Stimulated activated effector memory CD8-positive, alpha-beta T cell treated with anti-CD3 and anti-CD28 coated beads, Interleukin-12 subunit alpha, Interleukin-12 subunit beta, amount 100 ng/mL, for 72 hours (primary cell): ENCODE measurements at regions not wholly inside any gene's neighbourhood (a gene's known extent, or its start where the extent isn't known, plus 50 kb on each side); places are given as distances from the start of the nearest gene placed in this dataset.

Experiments
- ATAC-seq: fragments of 150-1000 bp; cut with Tn5 transposase; 2 replicates; pipeline ENCODE4 v1.10.0; 2021
- DNase-seq, 2 donors: peaks; one replicate each; pipeline ENCODE4 v3.0.0; 2021 to 2022; ENCODE audit warnings: low spot score in 2 of 2
- H3K27ac Mint-ChIP-seq: one replicate; pipeline ENCODE4 v1.8.0; 2022; ENCODE audit warnings: mild to moderate bottlenecking, mixed read lengths
- H3K36me3 Mint-ChIP-seq: one replicate; pipeline ENCODE4 v1.8.0; 2022; ENCODE audit warnings: mild to moderate bottlenecking, mixed read lengths
- H3K4me1 Mint-ChIP-seq: one replicate; pipeline ENCODE4 v1.8.0; 2022; ENCODE audit warnings: mixed read lengths
- H3K4me3 Mint-ChIP-seq: one replicate; pipeline ENCODE4 v1.8.0; 2022; ENCODE audit warnings: mild to moderate bottlenecking, mixed read lengths
- H3K9me3 Mint-ChIP-seq: one replicate; pipeline ENCODE4 v1.8.0; 2022; ENCODE audit warnings: mixed read lengths

DNA sequence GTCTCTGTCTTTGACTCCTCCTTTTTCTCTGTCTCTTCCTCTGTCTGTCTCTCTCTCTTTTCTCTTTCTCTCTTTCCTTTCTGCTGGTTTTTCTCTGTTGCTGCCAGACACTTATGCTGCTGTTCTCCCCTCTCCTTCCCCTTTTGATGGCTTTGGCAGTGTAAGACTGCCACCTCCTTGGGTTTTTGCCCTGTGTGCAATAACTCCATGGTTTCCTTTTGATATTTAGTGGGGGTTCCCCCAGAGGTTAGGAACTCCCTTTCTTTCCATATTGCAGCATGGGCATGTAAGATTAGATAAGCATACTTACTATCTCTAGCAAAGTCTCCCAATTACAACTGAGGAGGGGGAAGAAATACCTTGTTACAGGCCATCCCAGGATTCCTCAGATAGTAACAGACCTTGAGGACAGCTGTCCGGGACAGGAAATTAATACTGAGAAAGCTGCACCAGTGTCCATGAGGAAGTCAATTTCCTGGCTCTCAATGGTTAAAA is 333.8 kb upstream of the RBMY1B start:
- DNase-seq (no peak), ATAC-seq (no peak)
- no peak overlapping the region for H3K4me3 Mint-ChIP-seq
- no peak overlapping the region for H3K27ac Mint-ChIP-seq
- no peaks in the 10 kb centered on the region for H3K36me3 Mint-ChIP-seq
- H3K4me1 Mint-ChIP-seq, result no peaks in the 10 kb centered on the region
- peaks cover 3% of the 10 kb centered on the region for H3K9me3 Mint-ChIP-seq

DNA sequence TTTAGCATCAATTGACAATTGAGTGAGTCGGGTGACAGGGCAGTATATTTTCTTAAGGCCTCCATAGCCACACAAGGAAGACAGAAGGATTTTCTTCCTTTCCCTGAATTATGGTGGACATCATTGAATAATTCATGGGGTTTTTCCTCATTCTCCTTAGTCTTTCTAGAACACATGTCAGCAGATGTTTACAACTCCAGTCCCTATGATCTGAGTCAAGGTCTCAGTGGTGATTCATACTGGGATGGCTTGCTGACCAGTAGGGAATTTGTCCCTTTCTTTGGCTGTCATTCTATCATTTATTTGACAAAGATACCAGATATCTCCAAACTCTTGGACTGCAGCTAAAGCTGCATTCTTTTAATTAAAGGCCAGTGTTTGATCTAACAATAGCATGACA is 332.9 kb upstream of the RBMY1B start:
- Mint-ChIP-seq H3K36me3 (no peaks in the 10 kb centered on the region), H3K27ac (no peak overlapping the region), H3K9me3 (peaks cover 3% of the 10 kb centered on the region), H3K4me3 (no peak overlapping the region), H3K4me1 (no peaks in the 10 kb centered on the region)
- ATAC-seq (no peak), DNase-seq (no peak)

DNA sequence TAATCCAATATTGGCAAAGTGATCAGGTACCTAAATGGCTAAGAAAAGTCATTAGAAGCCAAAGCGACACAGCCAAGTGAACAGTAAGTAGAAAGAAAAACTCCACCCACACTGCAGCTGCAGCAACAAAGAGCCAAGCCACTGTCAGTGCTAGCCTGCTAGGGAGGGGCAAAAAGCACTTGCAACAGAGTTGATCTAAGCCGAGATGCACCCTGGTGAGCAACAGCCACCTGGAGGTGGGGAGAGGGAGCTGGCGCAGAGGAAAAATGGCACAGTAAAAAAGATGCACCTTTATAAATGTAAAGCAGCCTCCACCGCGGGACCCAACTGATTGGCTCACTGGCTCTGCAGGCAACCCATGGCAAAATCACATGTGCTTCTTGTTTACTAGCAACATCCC is 330.2 kb upstream of the RBMY1B start:
- Mint-ChIP-seq H3K9me3 (peaks cover 3% of the 10 kb centered on the region), H3K4me3 (no peak overlapping the region), H3K27ac (no peak overlapping the region), H3K4me1 (no peaks in the 10 kb centered on the region), H3K36me3 (no peaks in the 10 kb centered on the region)
- ATAC-seq (no peak), DNase-seq (no peak)

DNA sequence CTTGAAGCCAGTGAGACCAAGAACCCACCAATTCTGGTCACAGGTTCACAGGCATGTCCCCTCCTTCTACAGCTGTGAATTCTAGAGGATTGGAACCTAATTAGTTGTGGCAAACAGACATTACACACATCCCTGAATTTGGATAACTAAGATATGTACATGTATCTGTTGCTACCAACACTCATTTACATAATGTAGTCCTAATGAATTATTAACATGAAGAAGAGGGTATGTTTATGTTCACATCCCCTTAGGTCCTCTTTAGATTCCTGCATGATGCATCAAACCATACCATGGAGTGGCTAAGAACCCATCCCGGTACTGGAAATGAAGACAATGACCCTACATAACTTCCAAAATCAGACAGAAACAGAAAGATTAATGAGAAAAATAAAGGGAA is 326.9 kb upstream of the RBMY1B start:
- no peaks in the 10 kb centered on the region for H3K4me1 Mint-ChIP-seq
- H3K36me3 Mint-ChIP-seq, result no peaks in the 10 kb centered on the region
- H3K9me3 Mint-ChIP-seq, result no peaks in the 10 kb centered on the region
- ATAC-seq, result no peak
- H3K27ac Mint-ChIP-seq, result no peak overlapping the region
- H3K4me3 Mint-ChIP-seq, result no peak overlapping the region
- no peak for DNase-seq

DNA sequence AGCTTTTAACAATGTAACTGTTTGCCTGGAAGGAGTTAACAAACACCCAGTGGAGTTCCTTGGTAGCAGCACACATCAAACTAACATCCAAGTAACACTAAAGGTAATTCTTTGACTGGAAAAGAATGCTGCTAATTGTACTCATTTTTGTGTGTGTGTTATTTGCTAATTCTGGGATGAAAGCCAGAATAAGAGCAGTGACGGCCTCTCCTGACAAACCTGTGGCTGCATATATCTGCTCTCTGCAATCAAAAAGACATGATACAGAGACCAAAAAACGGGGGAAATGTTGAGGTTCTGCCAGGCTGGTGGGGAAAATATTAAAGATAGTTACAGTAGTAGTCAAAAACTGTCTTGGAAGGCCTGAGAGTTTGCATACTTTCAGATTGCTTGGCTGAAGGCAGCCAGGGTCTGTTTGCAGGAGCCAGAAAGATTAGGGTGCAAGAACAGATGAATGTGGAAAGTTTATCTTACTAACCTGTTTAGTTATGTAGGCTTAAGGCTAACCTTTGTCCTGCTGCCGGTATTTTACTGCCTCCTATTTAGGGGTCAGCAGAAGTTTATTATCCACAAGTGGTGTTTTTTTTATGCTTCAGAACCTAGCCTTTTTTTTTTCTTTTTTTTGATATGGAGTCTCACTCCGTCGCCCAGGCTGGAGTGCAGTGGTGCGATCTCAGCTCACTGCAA is 325.6 kb upstream of the RBMY1B start:
- no peaks in the 10 kb centered on the region for H3K9me3 Mint-ChIP-seq
- H3K27ac Mint-ChIP-seq, result no peak overlapping the region
- H3K4me1 Mint-ChIP-seq, result no peaks in the 10 kb centered on the region
- no peak overlapping the region for H3K4me3 Mint-ChIP-seq
- H3K36me3 Mint-ChIP-seq, result no peaks in the 10 kb centered on the region
- ATAC-seq (no peak), DNase-seq (no peak)

DNA sequence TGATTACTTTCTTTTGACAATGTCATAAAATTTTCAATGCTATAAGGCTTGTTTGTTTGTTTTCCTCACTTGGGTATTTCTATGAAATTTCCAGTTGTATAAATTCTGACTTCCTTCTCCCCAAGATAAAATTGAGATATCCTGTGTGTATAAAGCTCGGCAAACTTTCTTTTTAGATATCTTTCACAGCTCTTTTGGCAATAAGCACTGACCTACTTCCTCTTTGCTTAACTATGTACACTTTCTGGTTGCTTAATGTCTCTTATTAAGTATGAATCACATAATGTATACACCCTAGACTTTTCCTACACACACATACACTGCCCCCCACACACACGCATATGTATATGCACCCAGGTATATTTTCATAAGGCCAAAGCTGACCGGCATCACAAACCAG is 318.4 kb upstream of the RBMY1B start:
- no peaks in the 10 kb centered on the region for H3K9me3 Mint-ChIP-seq
- no peak for ATAC-seq
- H3K4me1 Mint-ChIP-seq, result no peaks in the 10 kb centered on the region
- no peak overlapping the region for H3K4me3 Mint-ChIP-seq
- no peaks in the 10 kb centered on the region for H3K36me3 Mint-ChIP-seq
- DNase-seq, result no peak
- no peak overlapping the region for H3K27ac Mint-ChIP-seq

DNA sequence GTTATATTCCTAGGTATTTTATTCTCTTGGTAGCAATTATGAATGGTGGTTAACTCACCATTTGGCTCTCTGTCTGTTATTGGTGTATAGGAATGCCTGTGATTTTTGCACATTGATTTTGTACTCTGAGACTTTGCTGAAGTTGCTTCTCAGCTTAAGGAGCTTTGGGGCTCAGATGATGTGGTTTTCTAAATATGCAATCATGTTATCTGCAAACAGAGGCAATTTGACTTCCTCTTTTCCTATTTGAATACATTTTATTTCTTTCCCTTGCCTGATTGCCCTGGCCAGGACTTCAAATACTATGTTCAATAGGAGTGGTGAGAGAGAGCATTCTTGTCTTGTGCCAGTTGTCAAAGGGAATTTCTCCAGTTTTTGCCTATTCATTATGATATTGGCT is 310.9 kb upstream of the RBMY1B start:
- Mint-ChIP-seq H3K36me3 (no peaks in the 10 kb centered on the region), H3K27ac (no peak overlapping the region), H3K4me3 (no peak overlapping the region), H3K4me1 (no peaks in the 10 kb centered on the region), H3K9me3 (no peaks in the 10 kb centered on the region)
- DNase-seq (no peak), ATAC-seq (no peak)

DNA sequence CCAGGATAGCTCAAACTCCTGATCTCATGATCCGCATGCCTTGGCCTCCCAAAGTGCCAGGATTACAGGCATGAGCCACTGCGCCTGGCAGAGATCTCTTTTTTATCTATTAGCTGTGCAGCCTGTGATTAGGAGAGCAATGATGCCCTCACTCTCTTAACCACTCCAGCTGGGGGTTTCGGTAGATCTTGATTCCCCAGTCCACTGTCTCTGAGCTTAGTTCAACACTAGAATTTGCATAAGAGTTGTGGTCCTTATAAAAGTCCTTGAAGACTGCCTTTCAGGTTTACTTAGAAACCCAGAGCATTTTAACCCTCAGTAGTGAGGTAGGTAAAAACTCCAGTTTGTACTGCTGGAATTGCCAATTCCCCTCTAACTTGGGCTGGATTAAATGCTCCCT is 283.3 kb upstream of the RBMY1B start:
- H3K9me3 Mint-ChIP-seq, result no peaks in the 10 kb centered on the region
- no peaks in the 10 kb centered on the region for H3K4me1 Mint-ChIP-seq
- no peaks in the 10 kb centered on the region for H3K36me3 Mint-ChIP-seq
- DNase-seq (no peak), ATAC-seq (no peak)
- no peak overlapping the region for H3K4me3 Mint-ChIP-seq
- H3K27ac Mint-ChIP-seq, result no peak overlapping the region

DNA sequence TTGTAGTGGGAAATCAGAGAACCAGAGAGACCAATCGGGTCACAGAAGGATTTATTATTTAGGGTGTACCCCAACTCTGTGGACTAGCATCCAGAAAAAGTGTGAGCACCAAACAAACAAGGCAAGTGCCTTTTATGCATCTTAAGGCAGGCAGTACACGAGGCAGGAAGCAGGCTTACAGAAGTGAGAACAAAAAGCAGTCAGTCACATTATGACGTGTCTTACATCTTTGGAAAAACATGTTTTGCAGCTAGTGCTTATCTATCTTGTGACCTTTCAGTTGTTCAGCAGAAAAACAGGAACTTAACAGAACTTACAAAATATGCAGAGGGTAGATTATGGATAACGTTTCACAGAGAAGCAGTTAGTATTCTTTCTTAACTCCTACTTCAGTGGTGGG is 270.9 kb upstream of the RBMY1B start:
- Mint-ChIP-seq H3K4me1 (peaks cover 18% of the 10 kb centered on the region), H3K9me3 (no peaks in the 10 kb centered on the region), H3K36me3 (no peaks in the 10 kb centered on the region), H3K4me3 (no peak overlapping the region), H3K27ac (no peak overlapping the region)
- DNase-seq, result no peak
- peak; percentile 77 for ATAC-seq

DNA sequence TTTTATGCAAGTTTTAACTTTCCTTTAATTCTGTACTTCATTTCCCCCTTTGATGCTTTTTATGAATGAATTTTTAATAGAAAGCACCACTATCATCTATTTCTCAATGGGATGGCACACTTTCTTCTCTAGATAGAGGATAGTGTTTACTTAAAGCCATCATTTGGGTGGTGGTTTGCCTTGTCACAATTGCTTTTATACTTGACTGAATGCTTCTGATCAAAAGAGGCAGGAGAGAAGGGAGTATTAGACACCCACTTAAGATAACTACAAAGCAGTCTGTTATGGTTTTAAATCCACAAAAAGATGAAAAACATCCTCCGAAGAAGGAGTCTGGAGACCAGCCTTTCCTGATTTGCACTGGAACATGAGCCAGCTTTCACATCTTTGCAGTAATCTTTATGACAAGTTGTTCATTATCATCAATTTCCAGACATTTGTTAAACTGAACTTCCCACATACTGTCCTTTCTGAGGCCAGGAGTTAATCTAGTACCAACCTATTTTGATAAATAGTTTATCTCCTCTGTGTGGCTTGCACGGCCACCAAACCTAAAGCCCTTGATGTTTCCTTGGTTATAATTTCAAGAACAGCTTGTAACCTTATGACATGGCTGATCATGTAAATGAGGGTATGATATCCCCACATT is 270.4 kb upstream of the RBMY1B start:
- ATAC-seq (no peak), DNase-seq (no peak)
- Mint-ChIP-seq H3K36me3 (no peaks in the 10 kb centered on the region), H3K4me3 (no peak overlapping the region), H3K4me1 (peaks cover 18% of the 10 kb centered on the region), H3K9me3 (no peaks in the 10 kb centered on the region), H3K27ac (no peak overlapping the region)

DNA sequence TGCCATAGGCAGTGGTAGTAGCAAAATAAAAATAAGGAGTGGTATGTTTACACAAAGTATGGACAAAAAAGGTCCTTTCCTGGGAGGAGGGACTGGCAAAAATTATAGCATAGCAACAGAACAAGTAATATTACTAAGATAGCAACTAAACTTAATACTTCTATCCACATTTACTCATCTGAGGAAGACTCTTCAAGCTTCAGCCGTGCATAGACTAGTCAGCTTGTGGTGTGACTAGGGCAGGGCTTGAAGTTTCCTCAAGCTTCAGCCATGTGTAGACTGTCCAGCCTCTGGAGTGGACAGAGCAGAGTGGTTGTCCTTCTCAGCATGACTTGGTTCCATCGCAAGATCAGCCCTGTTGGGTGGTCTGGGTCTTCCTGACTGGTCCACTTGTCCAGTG is 268.3 kb upstream of the RBMY1B start:
- Mint-ChIP-seq H3K4me1 (peaks cover 27% of the 10 kb centered on the region), H3K27ac (no peak overlapping the region), H3K4me3 (no peak overlapping the region), H3K9me3 (peaks cover 2% of the 10 kb centered on the region), H3K36me3 (no peaks in the 10 kb centered on the region)
- ATAC-seq (peak; percentile 55), DNase-seq (no peak)

DNA sequence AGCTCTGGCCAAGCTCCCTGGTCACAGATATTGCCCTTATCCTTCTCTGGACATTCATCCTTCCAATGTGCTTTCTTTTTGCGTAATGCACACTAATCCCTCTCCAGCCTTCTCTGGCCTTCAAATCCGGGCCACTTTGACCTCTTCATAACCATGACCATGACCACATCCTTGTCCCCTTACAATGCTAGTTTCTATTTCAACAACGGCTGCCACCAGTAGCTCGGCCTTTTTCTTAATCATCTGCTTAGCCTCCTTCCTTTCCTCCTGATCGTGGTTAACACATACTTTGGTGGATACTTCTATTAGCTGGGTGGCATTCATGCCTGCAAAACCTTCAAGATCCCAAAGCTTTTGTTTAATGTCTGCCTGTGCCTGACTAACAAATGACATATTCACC is 264.4 kb upstream of the RBMY1B start:
- peaks cover 6% of the 10 kb centered on the region for H3K9me3 Mint-ChIP-seq
- H3K4me3 Mint-ChIP-seq, result no peak overlapping the region
- ATAC-seq, result peak; percentile 44
- no peaks in the 10 kb centered on the region for H3K36me3 Mint-ChIP-seq
- H3K4me1 Mint-ChIP-seq, result peaks cover 32% of the 10 kb centered on the region
- DNase-seq, result no peak
- peak overlapping the region; percentile 58 for H3K27ac Mint-ChIP-seq

DNA sequence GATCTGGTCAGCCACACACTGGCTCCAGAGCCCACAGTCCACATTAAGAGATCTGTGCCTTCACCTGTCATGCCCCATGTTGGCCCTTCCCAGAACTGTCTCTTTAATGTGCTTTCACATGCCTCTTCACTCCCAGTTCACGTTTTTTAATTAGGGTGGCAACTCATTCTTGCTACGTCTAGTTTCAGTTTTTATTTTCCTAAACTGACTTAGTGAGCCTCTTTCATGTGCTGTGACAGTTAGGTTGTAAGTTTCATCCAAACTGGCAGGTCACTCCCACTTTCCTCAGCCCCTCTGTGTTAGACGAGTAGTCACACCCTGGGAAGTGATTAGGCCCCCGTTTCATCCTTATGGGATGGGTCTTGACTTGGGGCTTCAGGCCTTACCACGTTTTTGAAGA is 262.5 kb upstream of the RBMY1B start:
- peak overlapping the region; percentile 38 for H3K4me3 Mint-ChIP-seq
- no peaks in the 10 kb centered on the region for H3K36me3 Mint-ChIP-seq
- H3K4me1 Mint-ChIP-seq, result peaks cover 26% of the 10 kb centered on the region
- no peak for DNase-seq
- peak; percentile 53 for ATAC-seq
- peak overlapping the region; percentile 75 for H3K27ac Mint-ChIP-seq
- H3K9me3 Mint-ChIP-seq, result peaks cover 6% of the 10 kb centered on the region

DNA sequence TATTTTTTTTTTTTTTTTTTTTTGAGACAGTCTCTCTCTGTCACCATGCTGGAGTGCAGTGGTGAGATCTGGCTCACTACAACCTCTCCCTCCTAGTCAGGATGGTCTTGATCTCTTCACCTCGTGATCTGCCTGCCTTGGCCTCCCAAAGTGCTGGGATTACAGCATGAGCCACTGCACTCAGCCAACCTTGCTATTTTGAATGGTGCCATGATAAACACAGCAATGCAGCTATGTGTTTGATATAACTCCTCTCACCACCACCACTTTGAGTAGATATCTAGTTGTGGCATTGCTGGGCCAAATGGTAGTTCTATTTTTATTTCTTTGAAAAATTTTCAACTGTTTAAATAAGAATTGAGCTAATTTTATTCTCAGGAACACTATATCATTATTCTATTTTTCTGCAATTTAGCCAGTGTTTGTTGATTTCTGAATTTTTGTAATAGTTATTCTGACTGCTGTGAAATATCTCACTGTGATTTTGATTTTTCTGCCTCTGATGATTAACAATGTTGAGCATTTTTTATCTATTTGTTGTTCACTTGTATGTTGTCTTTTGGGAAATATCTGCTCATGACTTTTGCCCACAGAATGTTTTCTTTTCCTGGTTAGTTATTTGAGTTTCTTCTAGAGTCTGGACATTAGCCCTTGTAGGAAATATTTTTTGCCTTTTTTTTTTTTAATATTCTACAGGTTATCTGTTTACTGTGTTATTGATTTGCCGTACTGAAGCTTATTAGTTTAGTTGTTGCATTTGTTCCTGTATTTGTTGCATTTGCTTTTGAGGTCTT is 257.5 kb upstream of the RBMY1B start:
- ATAC-seq (no peak), DNase-seq (no peak)
- peaks cover under 1% of the 10 kb centered on the region for H3K9me3 Mint-ChIP-seq
- no peaks in the 10 kb centered on the region for H3K36me3 Mint-ChIP-seq
- no peak overlapping the region for H3K4me3 Mint-ChIP-seq
- H3K27ac Mint-ChIP-seq, result no peak overlapping the region
- peaks cover 11% of the 10 kb centered on the region for H3K4me1 Mint-ChIP-seq

DNA sequence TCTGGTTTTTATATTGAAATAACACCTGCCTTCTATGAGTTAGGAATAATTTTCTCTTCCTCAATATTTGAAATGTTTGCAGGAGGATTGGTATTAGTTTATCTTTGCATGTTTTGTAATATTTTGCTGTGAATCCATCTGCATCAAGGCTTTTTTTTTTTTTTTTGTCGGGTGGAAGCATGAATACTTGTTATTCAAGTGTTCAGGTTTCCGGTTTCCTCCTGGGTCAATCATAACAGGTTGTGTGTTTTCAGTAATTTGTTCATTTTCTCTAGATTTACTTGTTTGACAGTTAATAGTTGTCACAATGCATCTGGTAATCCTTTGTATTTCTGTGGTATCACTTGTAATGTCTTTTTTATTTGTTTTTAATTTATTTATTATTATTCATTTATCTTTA is 256.7 kb upstream of the RBMY1B start:
- Mint-ChIP-seq H3K36me3 (no peaks in the 10 kb centered on the region), H3K4me1 (peaks cover 8% of the 10 kb centered on the region), H3K4me3 (peak overlapping the region; percentile 41), H3K27ac (no peak overlapping the region), H3K9me3 (no peaks in the 10 kb centered on the region)
- no peak for ATAC-seq
- no peak for DNase-seq

DNA sequence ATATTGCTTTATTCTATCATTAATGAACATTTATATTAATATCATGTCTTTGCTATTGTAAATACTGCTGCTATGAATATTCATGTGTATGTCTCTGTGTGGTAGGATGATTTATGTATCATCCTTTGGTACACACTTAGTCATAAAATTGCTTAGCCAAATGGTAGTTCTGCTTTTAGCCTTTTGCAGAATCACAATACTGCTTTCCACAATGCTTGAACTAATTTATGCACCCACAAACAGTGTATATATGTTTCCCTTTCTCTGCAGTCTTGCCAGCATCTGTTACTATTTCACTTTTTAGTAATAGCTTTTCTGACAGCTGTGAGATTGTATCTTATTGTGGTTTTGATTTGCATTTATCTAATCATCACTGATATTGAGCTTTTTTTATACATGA is 254.3 kb upstream of the RBMY1B start:
- DNase-seq, result no peak
- H3K27ac Mint-ChIP-seq, result no peak overlapping the region
- no peaks in the 10 kb centered on the region for H3K36me3 Mint-ChIP-seq
- peak; percentile 76 for ATAC-seq
- no peak overlapping the region for H3K4me3 Mint-ChIP-seq
- no peaks in the 10 kb centered on the region for H3K4me1 Mint-ChIP-seq
- no peaks in the 10 kb centered on the region for H3K9me3 Mint-ChIP-seq
